C4-2B (cell line): ENCODE measurements at regions not wholly inside any gene's neighbourhood (a gene's known extent, or its start where the extent isn't known, plus 50 kb on each side); places are given as distances from the start of the nearest gene placed in this dataset.
"Not testable (repeated sequence)": the region's sequence is repeated elsewhere in the genome, so short reads cannot be mapped to it uniquely, and the experiment has no call there.

Source experiments
- H3K27ac ChIP-seq: fragments of 450-650 bp; 2 replicates; pipeline ENCODE4 v1.5.1; 2017
- CTCF ChIP-seq: fragments of 450-650 bp; conservative IDR thresholded peaks from 2 replicates; pipeline ENCODE4 v1.5.1; 2017; ENCODE audit warnings: mild to moderate bottlenecking
- ZFX ChIP-seq: fragments of 450-650 bp; IDR thresholded peaks from 2 replicates; pipeline ENCODE4 v1.6.1; 2017

GRCh38 chr3:27556887-27557286 lies 72.7 kb upstream of the SLC4A7 start:
- no peak overlapping the region for H3K27ac ChIP-seq
- no peak for TF ChIP-seq ZFX
- no peak for TF ChIP-seq CTCF

GRCh38 chr3:27554706-27555105 lies 70.5 kb upstream of the SLC4A7 start:
- H3K27ac ChIP-seq: no peak overlapping the region
- TF ChIP-seq CTCF: no peak
- TF ChIP-seq ZFX: no peak

- H3K27ac ChIP-seq: no peak overlapping the region
- TF ChIP-seq ZFX: no peak
- TF ChIP-seq CTCF: no peak
Observed at GRCh38 chr3:27553886-27554540, 69.8 kb upstream of the SLC4A7 start.

GRCh38 chr3:27552708-27553107 lies 68.5 kb upstream of the SLC4A7 start:
- not testable (repeated sequence) for H3K27ac ChIP-seq

GRCh38 chr3:27551413-27551812 lies 67.2 kb upstream of the SLC4A7 start:
- H3K27ac ChIP-seq: not testable (repeated sequence)

- TF ChIP-seq CTCF: no peak
- TF ChIP-seq ZFX: no peak
- H3K27ac ChIP-seq: no peak overlapping the region
Observed at GRCh38 chr3:27545061-27545460, 60.9 kb upstream of the SLC4A7 start.

- TF ChIP-seq CTCF (no peak), ZFX (no peak)
- H3K27ac ChIP-seq: no peak overlapping the region
Observed at GRCh38 chr3:27544372-27544865, 60.2 kb upstream of the SLC4A7 start.

GRCh38 chr3:27542476-27542875 lies 58.3 kb upstream of the SLC4A7 start:
- H3K27ac ChIP-seq: no peak overlapping the region
- no peak for TF ChIP-seq ZFX
- TF ChIP-seq CTCF: no peak
